ENCODE measurements at regions not wholly inside any gene's neighbourhood (a gene's known extent, or its start where the extent isn't known, plus 50 kb on each side); places are given as distances from the start of the nearest gene placed in this dataset.

GRCh38 chr6:94027374-94027773 lies 608.0 kb upstream of the EPHA7 start:
- no peak for FAIRE-seq
- TF ChIP-seq LCORL (IDR thresholded peaks at IDR 0.05) (no peak), LCORL (CRISPR knock-in tag; IDR thresholded peaks at IDR 0.05) (no peak), STAT6 (CRISPR knock-in tag; IDR thresholded peaks at IDR 0.05; ENCODE audit: borderline replicate concordance) (no peak), ZBTB25 (CRISPR knock-in tag; IDR thresholded peaks at IDR 0.05) (no peak), IRX3 (CRISPR knock-in tag; IDR thresholded peaks at IDR 0.05; ENCODE audit: borderline replicate concordance, low read depth) (no peak), ARID4A (CRISPR knock-in tag; IDR thresholded peaks at IDR 0.05; ENCODE audit: borderline replicate concordance) (no peak), ZSCAN21 (CRISPR knock-in tag; IDR thresholded peaks at IDR 0.05; ENCODE audit: borderline replicate concordance) (no peak), TERF1 (CRISPR knock-in tag; IDR thresholded peaks at IDR 0.05) (no peak), HOXD1 (CRISPR knock-in tag; IDR thresholded peaks at IDR 0.05) (no peak), KLF11 (CRISPR knock-in tag; IDR thresholded peaks at IDR 0.05) (no peak), JDP2 (CRISPR knock-in tag; IDR thresholded peaks at IDR 0.05; ENCODE audit: borderline replicate concordance) (no peak), MTA3 (CRISPR knock-in tag; IDR thresholded peaks at IDR 0.05) (no peak), SNAI1 (CRISPR knock-in tag; IDR thresholded peaks at IDR 0.05; ENCODE audit: borderline replicate concordance) (no peak), BCL3 (CRISPR knock-in tag; IDR thresholded peaks at IDR 0.05) (no peak), ZNF607 (CRISPR knock-in tag; IDR thresholded peaks at IDR 0.05; ENCODE audit: borderline replicate concordance) (no peak), SIX1 (CRISPR knock-in tag; IDR thresholded peaks at IDR 0.05; ENCODE audit: borderline replicate concordance) (no peak)

More at GRCh38 chr6:94027374-94027773, 608.0 kb upstream of the EPHA7 start:
- H3K4me1 ChIP-seq (ENCODE audit: insufficient read depth, low read length), result no peaks in the 10 kb centered on the region
- H3K27ac ChIP-seq (ENCODE audit: extremely low read length, insufficient read depth, low read length), result no peak overlapping the region
- POLR2A ChIA-PET, result no interaction called here
- WGBS (ENCODE audit: low lambda C conversion rate), result 33% methylated on average over 1 of the region's 1 CpG
- CTCF ChIA-PET (ENCODE audit: low intra/inter-chr PET ratio, low total read pairs), result no interaction called here
- no peaks in the 10 kb centered on the region for H4K20me1 ChIP-seq (ENCODE audit: insufficient read depth, low read length)
- H2AFZ ChIP-seq (ENCODE audit: low read length), result no peak overlapping the region
- ATAC-seq (no peak), DNase-seq (ENCODE audit: low spot score) (no peak)
- intact Hi-C loops (cut with micrococcal nuclease; ENCODE audit: unreplicated experiment) (no loop called here), in situ Hi-C loops (cut with HindIII; ENCODE audit: extremely low pct_ligation_motif_present, low pct_unique_long_range_greater_than_20kb) (no loop called here)
- H3K27me3 ChIP-seq (ENCODE audit: control insufficient read depth in 1 of 2, insufficient read depth in 2 of 2, low read length in 2 of 2), result no peaks in the 10 kb centered on the region
- no TSS peak for BruUV-seq (replicated peaks)
- no peak overlapping the region for H3K9ac ChIP-seq (ENCODE audit: insufficient read depth, low read depth, low read length)
- no peaks in the 10 kb centered on the region for H3K79me2 ChIP-seq (ENCODE audit: insufficient read depth, low read length)
- H3K4me3 ChIP-seq (replicated peaks in 1 of 3; ENCODE audit: insufficient read depth in 1 of 3, low read depth in 2 of 3, low read length in 3 of 3), result no peak overlapping the region
- H3K9me3 ChIP-seq (ENCODE audit: low read length), result peaks cover 23% of the 10 kb centered on the region; the same call in 1 of the 2 replicates
- H3K36me3 ChIP-seq (replicated peaks in 1 of 2; ENCODE audit: control insufficient read depth in 1 of 2, insufficient read depth in 2 of 2, low read length in 2 of 2), result no peaks in the 10 kb centered on the region
- H3K4me2 ChIP-seq (ENCODE audit: low read depth, low read length), result no peak overlapping the region

Measured in HepG2 (cell line).